RWPE1 (cell line): ENCODE measurements at regions not wholly inside any gene's neighbourhood (a gene's known extent, or its start where the extent isn't known, plus 50 kb on each side); places are given as distances from the start of the nearest gene placed in this dataset.

Experiments used
- CTCF ChIA-PET: fragments of 350-600 bp; sonication (Branson Sonifier 250); formaldehyde crosslinking; extraction: SDS; loops from one replicate; lab custom pipeline; 2021; lab: Yijun Ruan, JAX
- POLR2A ChIA-PET: fragments of 400-600 bp; formaldehyde crosslinking; extraction: SDS; loops from one replicate; lab custom pipeline; 2020; ENCODE audit warnings: antibody characterized with exemption; ENCODE audit not compliant: low non-redundant PET; lab: Yijun Ruan, JAX
- DNase-seq: peaks from one replicate; pipeline ENCODE4 v3.0.0; 2012; ENCODE audit warnings: low spot score
- H3K27ac ChIP-seq: fragments of 450-650 bp; 2 replicates; pipeline ENCODE4 v1.5.1; 2017
- CTCF ChIP-seq: fragments of 450-650 bp; conservative IDR thresholded peaks from 2 replicates; pipeline ENCODE4 v1.5.1; 2017; ENCODE audit warnings: low read depth, mild to moderate bottlenecking

DNA sequence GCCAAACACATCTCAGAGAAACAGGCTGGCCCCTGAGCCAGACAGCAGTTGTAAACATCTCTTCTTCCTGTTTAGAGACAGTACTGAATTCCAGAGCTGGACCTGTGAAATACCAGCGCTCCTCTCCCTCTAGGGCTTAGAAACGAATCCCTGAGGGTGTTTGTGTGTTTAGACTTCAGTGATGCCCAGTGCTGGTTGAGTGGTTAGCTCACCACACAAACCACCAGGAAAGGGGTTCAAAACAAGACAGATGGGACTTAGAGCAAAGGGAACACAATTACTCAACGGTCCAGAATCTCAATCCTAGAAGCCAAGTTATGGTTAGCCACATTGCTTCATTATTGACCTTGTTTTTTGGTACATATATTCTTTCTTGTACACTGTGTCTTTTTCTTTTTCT lies 108.7 kb upstream of the TMEM170B start:
- no peak overlapping the region for H3K27ac ChIP-seq
- POLR2A ChIA-PET = no interaction called here
- TF ChIP-seq CTCF = no peak
- CTCF ChIA-PET = no interaction called here
- no peak for DNase-seq

DNA sequence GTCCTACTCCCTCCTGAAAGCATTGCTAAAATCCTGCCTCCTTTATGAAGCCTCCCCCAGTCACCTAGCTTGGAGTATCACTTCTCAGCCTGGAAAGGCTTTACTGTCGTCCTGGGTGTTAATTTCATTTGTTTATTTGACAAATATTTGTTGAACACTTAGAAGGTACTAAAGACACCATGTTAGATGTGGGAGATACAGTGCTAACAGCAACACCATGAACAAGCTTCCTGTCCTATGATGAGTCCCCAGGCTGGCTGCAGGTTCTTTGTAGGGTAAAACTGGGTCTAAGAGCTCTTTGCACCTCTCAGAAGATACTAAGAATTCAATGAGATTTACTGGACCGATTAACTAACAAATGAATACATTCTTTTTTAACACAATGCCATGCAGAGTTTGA lies 109.2 kb upstream of the TMEM170B start:
- TF ChIP-seq CTCF = no peak
- CTCF ChIA-PET = interaction anchor here (0.9 kb wide), 1 partner anchor 17 kb away, joined by 3 read pairs; no protein-coding TSS in a partner anchor
- no peak overlapping the region for H3K27ac ChIP-seq
- POLR2A ChIA-PET = no interaction called here
- no peak for DNase-seq

DNA sequence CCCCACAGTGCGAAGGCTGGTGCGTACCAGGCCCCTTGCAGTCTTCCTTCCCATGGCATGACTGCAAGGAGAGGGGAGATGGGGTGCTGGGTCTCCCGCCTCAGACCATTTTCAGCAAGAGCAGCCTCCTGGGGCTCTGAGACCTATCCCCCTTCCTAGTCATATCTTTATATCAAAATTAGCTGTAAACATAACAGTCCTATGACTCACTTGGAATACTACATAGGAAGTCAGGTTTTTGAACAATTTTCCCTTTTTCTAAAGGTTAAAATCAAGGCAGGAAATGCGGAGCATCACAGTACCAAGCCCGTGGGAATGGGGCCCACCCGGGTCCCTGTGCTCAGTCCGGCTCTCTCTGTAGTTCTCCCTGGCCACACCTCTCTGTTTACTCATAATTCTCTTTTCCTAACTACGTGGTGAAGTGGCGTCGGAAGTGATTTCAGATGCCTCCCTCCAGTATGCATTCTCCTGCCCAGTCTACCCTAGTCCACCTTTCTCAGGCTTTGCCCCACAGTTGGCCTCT lies 109.8 kb upstream of the TMEM170B start:
- CTCF ChIA-PET = interaction anchor here (0.9 kb wide), 1 partner anchor 17 kb away, joined by 3 read pairs; no protein-coding TSS in a partner anchor
- TF ChIP-seq CTCF = no peak

GRCh38 chr6:11427091-11427722 lies 110.3 kb upstream of the TMEM170B start:
- DNase-seq = no peak
- TF ChIP-seq CTCF = no peak
- CTCF ChIA-PET = interaction anchor here (0.5 kb wide), 1 partner anchor 92 kb away, joined by 4 read pairs; no protein-coding TSS in a partner anchor
- POLR2A ChIA-PET = no interaction called here
- H3K27ac ChIP-seq = no peak overlapping the region

More for the DNA sequence above, 109.8 kb upstream of the TMEM170B start:
- POLR2A ChIA-PET = no interaction called here
- H3K27ac ChIP-seq = no peak overlapping the region
- DNase-seq = no peak

DNA sequence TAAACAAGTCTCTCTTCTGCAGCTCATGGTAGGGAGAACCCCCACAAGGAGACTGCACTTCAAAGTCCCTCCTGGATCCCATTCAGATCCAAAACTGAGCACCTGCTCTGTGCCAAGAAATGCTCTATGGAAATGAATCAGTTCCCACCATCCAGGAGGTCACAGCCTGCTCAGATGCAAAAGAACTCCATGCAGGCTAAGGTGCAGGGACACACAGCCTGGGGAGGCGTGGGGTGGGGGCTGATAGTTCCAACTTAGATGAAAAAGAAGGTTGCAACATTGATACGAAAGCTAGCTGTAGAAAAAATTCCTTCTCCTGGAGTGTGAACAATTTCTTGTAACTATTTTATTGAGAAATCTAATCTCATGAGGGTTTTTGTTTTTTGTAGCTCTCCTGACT lies 111.0 kb upstream of the TMEM170B start:
- CTCF ChIA-PET = interaction anchor here (0.5 kb wide), 1 partner anchor 91 kb away, joined by 4 read pairs; no protein-coding TSS in a partner anchor
- POLR2A ChIA-PET = no interaction called here

DNA sequence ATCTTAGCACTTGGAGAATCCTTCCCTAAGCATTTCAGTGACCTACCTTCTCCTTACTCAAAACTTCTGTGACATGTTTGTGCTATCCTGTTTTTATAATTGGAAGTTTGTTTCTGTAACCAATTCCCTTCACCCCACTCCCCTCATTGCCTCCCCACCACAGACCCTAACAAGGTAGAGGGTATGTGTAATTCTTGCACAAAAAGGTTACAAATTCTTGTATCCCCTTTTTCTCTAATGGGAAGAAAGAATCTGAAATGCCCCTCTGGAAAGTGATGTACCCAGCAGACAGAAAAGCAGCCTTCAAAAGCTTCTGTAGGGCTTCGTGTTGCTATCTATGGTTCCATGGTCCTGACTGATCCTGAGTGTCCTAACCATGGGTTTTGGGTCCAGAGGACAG lies 111.7 kb upstream of the TMEM170B start:
- ChIA-PET POLR2A (no interaction called here), CTCF (no interaction called here)
- no peak for DNase-seq
- TF ChIP-seq CTCF = no peak
- H3K27ac ChIP-seq = no peak overlapping the region

More for the DNA sequence above, 111.0 kb upstream of the TMEM170B start:
- H3K27ac ChIP-seq = no peak overlapping the region
- DNase-seq = no peak
- no peak for TF ChIP-seq CTCF
